DMS153 treated with DMSO at 0.1 percent for 48 hours (cell line): ENCODE measurements at regions not wholly inside any gene's neighbourhood (a gene's known extent, or its start where the extent isn't known, plus 50 kb on each side); places are given as distances from the start of the nearest gene placed in this dataset.

Experiments
- DNase-seq: peaks from one replicate; lab custom pipeline; 2025; ENCODE audit not compliant: unreplicated experiment; lab: John Stamatoyannopoulos, UW

DNA sequence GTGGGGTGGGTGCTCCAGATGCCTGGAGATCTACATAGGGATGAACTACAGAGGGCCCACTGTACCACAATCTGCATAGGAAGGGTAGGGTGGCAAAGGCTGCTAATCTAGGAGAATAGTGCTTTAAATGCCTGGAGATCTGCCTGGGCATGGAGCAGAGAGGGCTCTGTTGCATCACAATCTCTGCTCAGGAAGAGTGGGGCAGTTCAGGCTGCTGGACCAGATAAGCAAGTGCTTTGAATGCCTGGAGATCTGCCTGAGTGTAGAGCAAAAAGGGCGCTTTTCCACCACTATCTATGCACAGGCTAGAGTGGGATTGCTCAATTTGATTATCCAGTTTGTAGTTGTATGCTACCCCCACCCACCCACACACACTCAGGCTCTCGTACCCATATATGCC is 886.3 kb upstream of the SEL1L start:
- no peak for DNase-seq

DNA sequence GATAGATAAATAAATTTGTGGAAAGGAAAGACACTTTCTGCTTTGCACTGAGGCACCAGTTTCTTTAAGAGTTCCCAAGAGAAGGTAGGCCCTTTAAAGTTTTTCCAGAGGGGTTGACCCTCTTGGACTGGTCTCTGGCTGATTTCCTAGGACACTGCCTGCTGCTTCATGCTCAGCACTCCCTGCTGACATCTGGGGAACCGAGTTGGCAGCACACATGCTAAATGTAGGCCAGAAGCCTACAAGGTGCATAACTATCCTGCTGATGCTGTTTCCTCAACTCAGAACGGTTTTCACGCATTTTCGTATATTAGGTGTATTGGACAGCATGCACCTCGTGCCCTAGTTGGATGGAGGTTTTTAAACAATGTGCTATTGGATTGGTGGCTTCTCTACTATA is 887.2 kb upstream of the SEL1L start:
- no peak for DNase-seq

- no peak for DNase-seq
Measured at GRCh38 chr14:82421286-82421685, 887.6 kb upstream of the SEL1L start.

GRCh38 chr14:82422230-82422629 is 888.6 kb upstream of the SEL1L start:
- peak; percentile 40 for DNase-seq

- no peak for DNase-seq
Measured at GRCh38 chr14:82425261-82425660, 891.6 kb upstream of the SEL1L start.

- DNase-seq, result no peak
Measured at GRCh38 chr14:82431031-82431430, 897.4 kb upstream of the SEL1L start.

DNA sequence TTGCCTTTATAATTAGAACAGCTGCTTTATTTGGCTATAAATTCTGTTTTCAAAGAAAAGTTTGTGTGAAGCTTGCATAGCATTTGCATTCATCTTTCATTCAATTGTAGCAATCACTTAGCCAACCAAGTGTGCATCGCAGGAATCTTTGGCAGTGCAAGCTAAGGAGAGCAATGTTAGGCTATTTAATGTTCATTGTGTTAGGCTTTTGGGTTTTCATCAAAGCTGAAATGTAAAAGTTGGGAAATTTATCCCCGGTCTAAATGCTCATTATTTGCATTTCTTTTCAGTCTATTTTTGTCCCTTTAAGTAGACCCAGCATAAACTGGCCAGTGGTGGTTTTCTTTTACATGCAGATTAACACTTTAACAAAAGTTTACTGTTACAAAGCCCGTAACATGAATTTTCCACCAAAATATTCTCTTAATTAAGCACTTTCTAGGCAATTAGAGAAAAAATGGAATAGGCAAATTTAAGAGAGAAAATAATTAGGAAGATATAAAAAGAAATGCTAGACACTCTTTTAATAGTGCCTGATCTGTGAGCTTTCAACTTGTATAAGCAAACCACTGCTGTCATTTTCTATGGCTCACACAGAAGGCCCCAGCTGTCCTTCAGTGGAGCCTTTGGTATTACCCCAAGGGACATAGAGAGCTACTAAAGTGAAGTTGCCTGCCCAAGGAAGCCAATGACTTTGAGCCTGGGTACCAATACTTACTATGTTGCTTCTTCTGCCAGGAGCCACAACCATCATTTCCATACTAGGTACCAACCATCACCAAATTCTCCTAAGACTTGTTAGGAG is 898.9 kb upstream of the SEL1L start:
- no peak for DNase-seq

DNA sequence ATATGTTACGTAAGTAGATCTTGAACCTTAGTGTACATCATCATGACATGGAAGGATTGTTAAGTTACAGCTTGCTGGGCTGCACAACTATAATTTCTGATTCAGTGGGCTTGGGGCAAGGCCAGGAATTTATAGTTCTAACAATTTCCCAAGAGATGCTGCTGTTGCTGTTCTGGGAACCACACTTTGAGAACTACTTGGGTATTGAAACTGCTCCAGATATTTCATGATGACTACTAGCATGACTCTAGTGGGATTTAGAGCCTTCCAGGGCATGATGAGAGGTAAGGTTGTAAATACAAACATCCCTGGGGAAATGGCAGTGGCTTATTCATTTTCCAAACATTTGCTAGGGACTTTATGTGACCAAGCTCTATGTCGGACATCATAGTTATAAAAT is 904.8 kb upstream of the SEL1L start:
- no peak for DNase-seq

GRCh38 chr14:82441270-82441669 is 907.6 kb upstream of the SEL1L start:
- no peak for DNase-seq

DNA sequence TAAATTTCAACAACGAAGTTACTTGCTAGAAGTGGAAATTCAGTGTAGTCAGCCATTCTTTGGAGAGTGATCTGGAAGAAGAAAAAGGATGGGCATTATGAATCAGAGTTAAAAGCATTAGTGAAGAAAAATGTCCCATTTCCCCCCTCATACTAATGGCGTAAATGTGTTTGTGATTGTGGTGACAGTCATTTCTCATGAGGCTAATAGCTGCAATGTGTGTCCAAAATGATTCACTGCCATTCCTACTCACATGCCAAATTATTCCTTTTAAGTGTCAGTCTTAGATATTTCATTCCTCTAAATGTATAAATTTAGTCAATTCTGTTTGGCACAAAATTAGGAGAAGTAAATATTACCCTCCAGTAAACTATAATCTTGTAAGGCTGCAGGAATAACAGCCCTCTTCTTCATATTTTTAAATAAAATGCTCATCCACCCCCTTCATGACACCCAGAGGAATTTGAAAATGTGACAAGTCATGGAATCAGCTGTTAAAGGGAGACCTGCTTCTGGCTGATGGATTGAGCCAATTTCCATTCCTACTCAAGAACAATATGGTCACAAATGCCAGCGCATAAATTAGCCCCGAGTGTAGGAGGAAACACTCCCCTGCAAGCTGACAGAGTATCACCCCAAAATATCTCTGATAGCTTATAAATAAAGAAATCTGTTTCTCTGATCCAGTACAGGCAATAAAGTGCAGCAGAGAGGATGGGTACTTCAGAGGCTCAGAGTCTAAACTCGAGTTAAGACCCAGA is 912.3 kb upstream of the SEL1L start:
- no peak for DNase-seq

DNA sequence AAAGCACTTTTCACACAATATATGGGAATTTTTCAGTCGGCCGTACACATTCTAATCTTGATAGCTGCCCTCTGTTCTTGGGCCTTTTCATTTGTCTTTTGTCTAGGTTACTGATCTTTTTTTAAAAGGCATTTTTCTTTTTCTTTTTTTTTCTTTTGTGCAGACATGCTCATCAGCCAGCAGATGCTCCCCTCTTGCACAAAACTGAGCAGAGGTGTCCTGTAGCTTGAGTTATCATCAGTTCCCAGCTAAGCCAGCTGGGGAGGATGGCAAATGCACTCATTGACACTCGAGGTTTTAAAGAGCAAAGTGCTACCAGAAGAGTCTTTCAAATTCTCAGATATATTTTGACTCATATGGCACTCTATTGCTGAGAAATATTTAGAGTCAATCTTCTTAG is 913.9 kb upstream of the SEL1L start:
- DNase-seq, result no peak

DNA sequence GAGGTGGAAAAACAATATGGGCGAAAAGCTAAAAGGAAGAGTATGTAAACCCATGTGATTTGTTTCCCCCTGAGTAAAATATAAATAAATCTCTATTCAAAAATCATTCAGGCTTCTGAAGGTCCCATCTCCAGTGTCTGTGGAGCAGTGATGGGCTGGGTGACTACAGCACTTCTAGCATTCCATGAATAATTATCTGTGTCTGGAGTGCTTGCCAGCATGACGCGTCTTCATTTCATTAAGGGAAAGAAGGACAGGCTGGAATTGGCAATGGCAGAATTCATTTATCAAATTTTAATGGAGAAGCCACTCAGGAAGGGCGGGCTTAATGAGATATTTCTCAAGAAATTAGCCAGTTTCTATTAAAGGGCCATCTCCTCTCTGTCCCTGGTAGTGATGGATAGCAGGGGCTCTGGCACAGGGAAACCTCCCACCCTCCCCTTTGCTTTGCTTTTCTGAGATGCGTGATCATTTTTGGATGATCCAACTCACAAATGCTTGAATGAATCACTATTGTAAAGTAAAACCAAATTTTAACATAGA is 916.3 kb upstream of the SEL1L start:
- DNase-seq, result no peak

- no peak for DNase-seq
Measured at GRCh38 chr14:82451675-82452074, 918.0 kb upstream of the SEL1L start.

- no peak for DNase-seq
Measured at GRCh38 chr14:82482345-82482744, 948.7 kb upstream of the SEL1L start.

DNA sequence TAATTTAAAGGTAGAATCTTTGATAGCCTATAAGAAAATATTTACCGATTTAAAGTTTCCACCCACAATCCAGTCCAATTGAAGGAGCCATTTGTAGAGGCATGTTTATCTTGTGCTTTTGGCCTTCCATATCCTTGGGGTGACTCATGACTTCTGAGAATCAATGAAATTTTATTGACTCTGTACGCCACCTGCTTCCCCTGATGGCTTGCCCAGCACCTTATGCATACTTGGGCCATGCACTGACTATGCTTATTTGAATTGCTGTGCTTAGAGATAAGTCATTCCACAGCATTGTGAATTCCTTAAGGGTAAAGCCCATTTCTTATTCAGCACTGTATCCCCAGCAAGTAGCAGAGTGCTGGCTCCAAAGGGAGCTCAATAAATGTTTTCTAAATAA is 954.8 kb upstream of the SEL1L start:
- DNase-seq, result no peak

GRCh38 chr14:82490397-82490796 is 956.7 kb upstream of the SEL1L start:
- DNase-seq, result no peak

- DNase-seq, result no peak
Measured at GRCh38 chr14:82492157-82492556, 958.5 kb upstream of the SEL1L start.

- no peak for DNase-seq
Measured at GRCh38 chr14:82500222-82500621, 966.6 kb upstream of the SEL1L start.

- DNase-seq, result no peak
Measured at GRCh38 chr14:82501554-82501953, 967.9 kb upstream of the SEL1L start.

DNA sequence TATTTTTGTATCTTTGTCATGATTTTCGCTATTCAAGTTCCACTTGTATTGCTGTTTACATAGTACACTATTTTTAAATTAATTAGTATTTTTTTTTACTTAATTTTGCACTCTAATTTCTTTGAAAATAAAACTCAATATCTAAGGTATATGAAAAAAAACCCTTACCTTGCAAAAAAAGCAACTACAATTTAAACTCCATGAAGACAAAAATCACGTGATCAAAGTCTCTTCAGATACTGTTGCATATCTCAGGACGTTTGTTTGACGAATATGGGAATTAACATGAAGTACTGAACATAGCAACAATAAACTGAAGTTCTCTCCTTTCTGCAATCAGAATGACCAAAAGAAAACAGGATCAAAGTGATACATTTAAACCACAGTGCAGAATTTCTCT is 968.4 kb upstream of the SEL1L start:
- no peak for DNase-seq

DNA sequence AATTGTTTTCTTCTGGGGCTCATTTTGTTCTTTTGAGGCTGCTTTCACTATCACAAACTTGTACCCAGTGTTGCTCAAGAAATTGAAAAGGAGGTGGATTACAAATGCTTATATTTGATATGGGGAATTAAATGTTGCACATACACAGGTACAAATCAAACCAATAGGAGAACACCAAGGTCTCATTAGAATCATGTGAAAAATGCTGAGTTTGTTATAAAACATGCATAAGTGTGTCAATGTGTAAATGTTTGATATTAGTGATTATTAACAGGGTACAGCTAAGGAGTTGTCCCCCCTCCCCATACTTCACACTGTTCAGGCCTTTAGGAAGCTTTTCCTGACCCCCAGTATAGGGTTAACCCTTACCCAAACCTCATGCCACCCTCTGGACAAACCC is 971.2 kb upstream of the SEL1L start:
- no peak for DNase-seq

- DNase-seq, result no peak
Measured at GRCh38 chr14:82510007-82510406, 976.4 kb upstream of the SEL1L start.
